Activated CD8-positive, alpha-beta T cell treated with anti-CD3 and anti-CD28 coated beads, Interleukin-2, amount 10 ng/mL, durations not matched to agents 7 days and 5 days (primary cell): ENCODE measurements at regions not wholly inside any gene's neighbourhood (a gene's known extent, or its start where the extent isn't known, plus 50 kb on each side); places are given as distances from the start of the nearest gene placed in this dataset.

Source experiments
- ATAC-seq: fragments of 150-1000 bp; cut with Tn5 transposase; one replicate; pipeline ENCODE4 v1.10.0; 2021; ENCODE audit warnings: moderate library complexity
- CTCF ChIA-PET: fragments of 350-600 bp; sonication (Branson Sonifier 250); formaldehyde crosslinking; loops from one replicate; lab custom pipeline; 2021; ENCODE audit warnings: antibody characterized with exemption; lab: Charles Lee
- POLR2A ChIA-PET: fragments of 350-600 bp; sonication (Branson Sonifier 250); formaldehyde crosslinking; loops from one replicate; lab custom pipeline; 2021; ENCODE audit warnings: antibody characterized with exemption; lab: Charles Lee
- DNase-seq: peaks from one replicate; pipeline ENCODE4 v3.0.0-alpha.2; 2020
- H3K27ac Mint-ChIP-seq: one replicate; pipeline ENCODE4 v1.8.0; 2021; ENCODE audit warnings: mild to moderate bottlenecking, mixed read lengths
- H3K27me3 Mint-ChIP-seq: one replicate; pipeline ENCODE4 v1.8.0; 2021; ENCODE audit warnings: low read depth, mixed read lengths
- H3K36me3 Mint-ChIP-seq: one replicate; pipeline ENCODE4 v1.8.0; 2021; ENCODE audit warnings: low read depth, mixed read lengths
- H3K4me1 Mint-ChIP-seq: one replicate; pipeline ENCODE4 v1.8.0; 2021; ENCODE audit warnings: low read depth, mixed read lengths
- H3K4me3 Mint-ChIP-seq: one replicate; pipeline ENCODE4 v1.8.0; 2021; ENCODE audit warnings: mild to moderate bottlenecking, mixed read lengths
- H3K9me3 Mint-ChIP-seq: one replicate; pipeline ENCODE4 v1.8.0; 2022; ENCODE audit warnings: mixed read lengths; ENCODE audit not compliant: insufficient read depth

DNA sequence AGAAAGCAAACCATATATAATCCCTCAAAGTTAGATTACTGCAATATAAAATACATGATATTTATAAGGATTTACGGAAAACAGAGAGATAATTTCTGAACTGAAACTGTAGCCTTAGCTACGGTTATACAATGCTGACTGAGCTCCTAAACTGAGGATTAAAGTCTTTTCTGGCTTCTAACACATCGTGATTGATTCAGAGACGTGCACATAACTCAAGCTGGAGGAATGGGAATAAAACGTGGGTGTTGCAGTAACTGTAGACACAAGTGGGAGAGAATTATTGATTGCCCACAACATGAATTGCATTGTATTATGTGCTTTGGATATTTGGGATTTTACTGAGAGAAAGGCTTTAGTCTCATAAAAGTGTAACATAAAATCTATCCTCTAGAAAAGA lies 418.0 kb upstream of the OPRM1 start:
- Mint-ChIP-seq H3K27me3 (no peaks in the 10 kb centered on the region), H3K27ac (no peak overlapping the region), H3K4me1 (no peaks in the 10 kb centered on the region), H3K4me3 (no peak overlapping the region), H3K36me3 (no peaks in the 10 kb centered on the region), H3K9me3 (no peaks in the 10 kb centered on the region)
- ChIA-PET CTCF (no interaction called here), POLR2A (no interaction called here)
- DNase-seq = no peak
- ATAC-seq = no peak

DNA sequence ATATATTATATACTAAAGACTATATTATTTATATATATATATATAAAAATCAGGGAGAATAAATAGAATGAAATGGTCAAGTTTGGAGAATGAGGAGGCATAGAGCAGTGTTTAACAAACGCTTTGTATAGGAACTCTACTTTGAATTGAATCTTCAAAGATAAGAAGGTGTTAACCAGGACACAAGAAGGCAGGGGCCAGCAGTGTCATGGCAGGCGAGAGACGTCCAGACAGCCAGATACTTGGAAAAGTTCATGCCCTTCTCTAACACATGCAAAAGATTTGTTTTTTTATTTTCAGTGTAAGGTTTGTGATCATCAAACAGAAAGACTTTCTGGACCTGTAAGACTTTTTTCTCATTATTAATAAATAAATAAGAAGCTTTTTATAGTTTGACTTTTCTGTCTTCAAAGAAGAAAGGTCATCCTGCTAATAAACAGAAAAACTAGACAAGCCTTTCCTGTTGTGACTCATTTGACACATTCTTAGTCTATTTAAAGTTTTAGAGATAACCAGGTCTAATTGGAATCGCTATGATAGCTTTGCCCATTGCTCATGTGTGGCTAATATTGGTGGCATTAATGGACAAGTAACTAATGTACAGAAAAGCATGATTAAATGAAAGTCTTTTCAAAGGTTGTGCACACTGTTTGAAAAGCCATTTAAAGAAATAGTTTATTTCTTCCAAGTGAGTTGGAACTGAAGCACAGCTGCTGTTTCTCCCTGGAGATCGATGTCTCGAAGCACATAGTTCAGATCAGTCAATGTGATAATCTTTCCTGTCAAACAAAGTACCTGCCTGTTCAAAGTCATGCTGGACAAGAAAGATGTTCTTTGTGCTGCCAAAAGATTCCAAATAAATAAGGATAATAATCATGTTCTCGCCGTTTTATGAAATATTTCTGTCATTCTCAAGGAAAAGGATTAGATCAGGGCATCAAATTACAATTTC lies 420.4 kb upstream of the OPRM1 start:
- Mint-ChIP-seq H3K9me3 (no peaks in the 10 kb centered on the region), H3K27ac (no peak overlapping the region), H3K36me3 (no peaks in the 10 kb centered on the region), H3K4me3 (no peak overlapping the region), H3K4me1 (no peaks in the 10 kb centered on the region), H3K27me3 (no peaks in the 10 kb centered on the region)
- POLR2A ChIA-PET = no interaction called here
- ATAC-seq = no peak
- no peak for DNase-seq
- CTCF ChIA-PET = no interaction called here

DNA sequence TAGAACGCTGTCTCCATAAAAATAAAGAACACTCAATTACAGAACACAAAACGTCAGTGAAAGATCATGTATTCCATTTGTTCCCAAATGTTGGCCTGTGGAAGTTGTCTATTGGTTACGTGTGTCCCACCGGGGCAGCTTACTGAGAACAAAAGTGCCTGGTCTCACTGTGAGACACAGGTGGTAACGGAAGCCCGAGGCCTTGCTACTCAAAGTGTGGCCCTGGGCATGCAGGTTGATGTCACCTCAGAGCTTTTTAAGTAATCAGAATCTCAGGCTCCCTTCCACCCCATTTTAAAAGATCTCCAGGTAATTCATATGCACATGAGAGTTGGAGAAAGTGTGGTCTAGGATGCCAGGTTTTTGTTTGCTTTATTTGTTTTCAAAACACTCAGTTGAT lies 422.5 kb upstream of the OPRM1 start:
- POLR2A ChIA-PET = no interaction called here
- Mint-ChIP-seq H3K9me3 (no peaks in the 10 kb centered on the region), H3K4me1 (no peaks in the 10 kb centered on the region), H3K27ac (no peak overlapping the region), H3K4me3 (no peak overlapping the region), H3K27me3 (no peaks in the 10 kb centered on the region), H3K36me3 (no peaks in the 10 kb centered on the region)
- no peak for ATAC-seq
- CTCF ChIA-PET = no interaction called here
- no peak for DNase-seq

DNA sequence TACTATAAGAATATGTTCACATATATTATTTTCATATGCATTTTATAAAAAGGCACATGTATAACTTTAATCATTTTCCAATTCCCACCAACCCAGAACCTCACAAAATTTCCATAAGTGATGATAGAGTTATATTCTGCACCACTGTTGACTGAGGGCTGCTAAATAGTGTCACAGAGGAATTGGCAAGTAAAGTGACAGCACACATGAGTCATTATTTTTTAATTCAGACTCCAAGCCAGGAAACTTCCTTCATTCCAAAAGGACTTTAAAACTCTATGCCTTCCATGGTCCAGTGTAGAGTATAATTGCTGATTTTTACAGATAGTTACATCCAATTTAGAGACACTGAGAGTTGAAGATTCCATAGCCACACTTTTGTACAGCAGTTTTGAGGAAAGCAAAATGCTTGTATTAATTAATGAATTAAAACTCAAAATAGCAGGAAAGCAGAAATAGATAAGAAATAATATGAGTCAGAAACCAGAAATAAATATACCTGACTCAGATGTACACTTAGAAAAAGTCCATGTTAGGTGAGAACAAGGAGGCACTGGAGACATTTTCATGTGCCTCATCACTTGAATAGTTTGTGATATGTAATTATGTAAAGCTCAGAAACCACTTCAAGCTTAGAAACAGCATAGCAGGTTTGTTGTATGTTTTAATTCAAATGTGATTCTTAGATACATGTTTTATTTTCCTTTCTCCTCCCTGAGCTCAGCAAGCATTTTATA lies 425.2 kb upstream of the OPRM1 start:
- no peaks in the 10 kb centered on the region for H3K4me1 Mint-ChIP-seq
- ATAC-seq (no peak), DNase-seq (no peak)
- POLR2A ChIA-PET = no interaction called here
- H3K27ac Mint-ChIP-seq = no peak overlapping the region
- CTCF ChIA-PET = no interaction called here
- no peaks in the 10 kb centered on the region for H3K36me3 Mint-ChIP-seq
- H3K27me3 Mint-ChIP-seq = no peaks in the 10 kb centered on the region
- H3K9me3 Mint-ChIP-seq = no peaks in the 10 kb centered on the region
- H3K4me3 Mint-ChIP-seq = no peak overlapping the region

DNA sequence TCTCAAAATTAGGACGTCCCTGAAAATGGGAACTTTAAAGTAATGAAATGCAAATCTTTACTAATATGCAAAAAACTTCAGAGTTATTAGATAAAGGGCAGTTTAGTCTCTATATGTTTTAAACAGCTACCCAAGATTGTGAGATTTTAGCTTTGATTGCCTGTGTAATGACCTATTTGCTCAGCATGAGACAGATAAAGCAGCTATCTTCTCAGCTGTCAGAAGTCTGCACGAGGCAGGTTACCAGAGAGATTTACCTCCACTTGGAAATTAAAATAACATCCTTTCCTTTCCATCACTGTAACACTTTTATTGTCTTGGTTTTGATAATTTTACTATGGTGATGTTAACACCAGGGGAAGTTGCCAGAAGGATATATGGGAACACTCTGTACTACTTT lies 436.6 kb upstream of the OPRM1 start:
- H3K27me3 Mint-ChIP-seq = no peaks in the 10 kb centered on the region
- H3K4me1 Mint-ChIP-seq = no peaks in the 10 kb centered on the region
- no peak overlapping the region for H3K4me3 Mint-ChIP-seq
- H3K9me3 Mint-ChIP-seq = no peaks in the 10 kb centered on the region
- no peak for DNase-seq
- POLR2A ChIA-PET = no interaction called here
- H3K36me3 Mint-ChIP-seq = no peaks in the 10 kb centered on the region
- ATAC-seq = no peak
- H3K27ac Mint-ChIP-seq = no peak overlapping the region
- CTCF ChIA-PET = no interaction called here

DNA sequence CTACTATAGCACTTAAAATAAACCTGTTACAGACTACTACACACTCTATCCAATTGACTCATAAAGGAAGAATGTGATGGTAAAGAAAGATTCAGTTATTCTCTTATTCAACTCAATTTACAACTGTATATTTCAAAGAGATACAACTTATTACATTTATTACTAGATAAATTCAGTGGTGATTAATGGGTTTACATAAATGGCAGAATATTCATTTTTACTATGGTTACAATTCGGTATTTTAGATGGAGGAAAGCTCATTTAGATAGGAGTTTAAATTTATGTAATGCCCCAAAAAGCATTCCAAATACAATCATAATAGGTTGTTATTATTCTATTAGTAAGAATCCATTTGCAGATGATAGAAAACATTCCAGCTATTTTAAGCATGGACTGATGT lies 439.1 kb upstream of the OPRM1 start:
- POLR2A ChIA-PET = no interaction called here
- Mint-ChIP-seq H3K4me3 (no peak overlapping the region), H3K36me3 (no peaks in the 10 kb centered on the region), H3K4me1 (no peaks in the 10 kb centered on the region), H3K27ac (no peak overlapping the region), H3K27me3 (no peaks in the 10 kb centered on the region), H3K9me3 (no peaks in the 10 kb centered on the region)
- CTCF ChIA-PET = no interaction called here
- DNase-seq (no peak), ATAC-seq (no peak)

DNA sequence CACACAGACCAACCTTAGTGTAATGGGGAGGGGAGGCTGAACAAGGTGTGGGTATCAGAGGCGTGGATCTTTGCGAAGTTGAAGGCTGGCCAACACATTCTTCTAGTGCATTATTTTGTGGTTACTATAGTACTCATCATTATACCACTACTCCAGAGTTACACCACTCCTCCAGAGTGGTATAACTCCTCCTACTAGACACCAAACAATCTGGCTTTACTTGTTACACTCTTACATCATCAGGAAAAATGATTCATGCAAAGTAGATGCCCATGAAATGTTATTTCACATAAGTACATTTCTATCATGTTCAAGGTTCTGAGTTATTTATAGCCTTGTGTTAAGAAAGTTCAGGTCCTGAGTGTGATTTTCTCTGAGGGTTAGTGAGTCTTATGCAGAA lies 443.1 kb upstream of the OPRM1 start:
- H3K27ac Mint-ChIP-seq = no peak overlapping the region
- CTCF ChIA-PET = no interaction called here

DNA sequence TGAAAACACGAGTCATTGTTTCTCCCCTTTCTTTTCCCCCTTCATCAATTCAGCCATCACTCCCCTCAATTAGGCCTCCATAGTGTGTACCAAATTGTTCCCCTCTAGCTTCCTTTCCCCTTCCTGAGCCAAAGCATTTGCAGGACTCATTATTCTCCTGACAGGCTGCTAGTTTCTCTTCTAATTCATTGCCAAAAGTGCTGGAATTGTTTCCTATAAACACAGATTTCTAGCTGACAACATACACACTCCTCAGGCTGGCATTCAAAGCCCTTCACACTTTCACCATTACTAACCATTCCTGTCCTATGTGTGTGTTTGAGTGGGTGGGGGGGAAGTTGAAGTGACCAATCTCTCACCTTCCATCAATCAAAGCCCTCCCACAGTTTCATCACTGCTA lies 444.2 kb upstream of the OPRM1 start:
- Mint-ChIP-seq H3K27ac (no peak overlapping the region), H3K4me3 (no peak overlapping the region), H3K27me3 (no peaks in the 10 kb centered on the region), H3K36me3 (no peaks in the 10 kb centered on the region), H3K9me3 (no peaks in the 10 kb centered on the region), H3K4me1 (peaks cover 6% of the 10 kb centered on the region)
- POLR2A ChIA-PET = no interaction called here
- CTCF ChIA-PET = no interaction called here
- no peak for ATAC-seq
- DNase-seq = no peak

More for the DNA sequence above, 443.1 kb upstream of the OPRM1 start:
- ATAC-seq (no peak), DNase-seq (no peak)
- Mint-ChIP-seq H3K4me3 (no peak overlapping the region), H3K4me1 (peaks cover 5% of the 10 kb centered on the region), H3K27me3 (no peaks in the 10 kb centered on the region), H3K36me3 (no peaks in the 10 kb centered on the region), H3K9me3 (no peaks in the 10 kb centered on the region)
- POLR2A ChIA-PET = no interaction called here

DNA sequence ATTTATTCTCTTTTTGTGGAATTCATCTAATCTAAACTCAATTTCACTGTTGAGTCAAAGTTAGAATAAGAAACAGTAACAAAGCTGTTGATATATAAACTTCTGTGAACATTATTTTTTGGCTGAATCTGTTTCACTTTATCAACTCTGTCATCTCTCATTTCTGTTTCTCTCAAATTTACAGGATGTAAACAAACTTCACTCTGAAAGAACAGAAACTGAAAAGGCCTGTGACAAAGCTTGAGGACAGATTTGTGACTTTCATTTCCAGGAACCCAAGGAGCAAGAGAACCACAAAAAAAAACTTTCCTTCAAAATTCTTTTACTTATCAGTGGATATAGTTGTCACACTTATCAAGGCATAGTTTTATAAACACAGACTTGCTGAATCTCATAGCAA lies 447.9 kb upstream of the OPRM1 start:
- no peak overlapping the region for H3K27ac Mint-ChIP-seq
- no peaks in the 10 kb centered on the region for H3K36me3 Mint-ChIP-seq
- ChIA-PET POLR2A (no interaction called here), CTCF (no interaction called here)
- peaks cover 6% of the 10 kb centered on the region for H3K4me1 Mint-ChIP-seq
- H3K9me3 Mint-ChIP-seq = no peaks in the 10 kb centered on the region
- DNase-seq (no peak), ATAC-seq (no peak)
- no peak overlapping the region for H3K4me3 Mint-ChIP-seq
- no peaks in the 10 kb centered on the region for H3K27me3 Mint-ChIP-seq

DNA sequence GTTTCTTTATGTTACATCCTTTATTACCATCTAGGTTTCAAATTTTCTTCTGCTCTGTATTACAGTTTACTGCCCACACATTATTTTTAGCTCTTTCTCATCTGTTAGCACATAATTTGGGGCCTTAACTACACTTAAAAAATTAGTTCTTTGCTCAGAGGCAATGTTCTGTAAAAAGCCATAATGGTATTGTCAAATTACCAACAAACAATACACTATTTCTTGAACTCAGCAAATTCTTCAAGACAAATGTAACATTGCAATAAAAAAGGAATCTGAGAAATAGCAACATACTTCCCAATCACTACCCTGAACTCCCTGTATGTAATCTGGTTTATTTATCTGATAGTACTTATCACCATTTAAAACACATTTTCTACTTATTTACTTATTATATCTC lies 448.6 kb upstream of the OPRM1 start:
- H3K4me3 Mint-ChIP-seq = no peak overlapping the region
- H3K27me3 Mint-ChIP-seq = no peaks in the 10 kb centered on the region
- ATAC-seq (no peak), DNase-seq (no peak)
- ChIA-PET POLR2A (no interaction called here), CTCF (no interaction called here)
- H3K27ac Mint-ChIP-seq = no peak overlapping the region
- H3K9me3 Mint-ChIP-seq = no peaks in the 10 kb centered on the region
- no peaks in the 10 kb centered on the region for H3K36me3 Mint-ChIP-seq
- H3K4me1 Mint-ChIP-seq = peaks cover 6% of the 10 kb centered on the region

DNA sequence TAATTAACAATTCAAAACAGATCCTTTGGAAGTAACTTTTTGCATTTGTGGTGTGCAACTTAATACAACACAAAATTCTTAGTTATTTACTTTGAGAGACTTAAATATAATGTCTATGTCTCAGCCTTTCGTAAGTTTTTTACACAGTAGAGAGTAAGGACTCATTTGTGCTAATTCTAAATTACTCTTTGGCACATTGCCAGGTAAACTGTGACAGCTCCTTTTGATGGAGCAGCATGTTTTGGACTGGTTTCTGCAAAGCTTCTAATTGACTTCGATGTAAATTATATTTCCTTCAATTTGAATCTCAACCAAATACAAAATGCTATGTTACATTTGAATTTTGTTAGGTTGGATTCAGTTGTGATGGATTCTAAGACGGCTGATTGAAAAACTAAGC lies 450.7 kb upstream of the OPRM1 start:
- no peak for ATAC-seq
- Mint-ChIP-seq H3K4me1 (peaks cover 6% of the 10 kb centered on the region), H3K4me3 (no peak overlapping the region), H3K36me3 (no peaks in the 10 kb centered on the region), H3K27ac (no peak overlapping the region), H3K9me3 (no peaks in the 10 kb centered on the region), H3K27me3 (no peaks in the 10 kb centered on the region)
- DNase-seq = no peak
- ChIA-PET CTCF (no interaction called here), POLR2A (no interaction called here)

DNA sequence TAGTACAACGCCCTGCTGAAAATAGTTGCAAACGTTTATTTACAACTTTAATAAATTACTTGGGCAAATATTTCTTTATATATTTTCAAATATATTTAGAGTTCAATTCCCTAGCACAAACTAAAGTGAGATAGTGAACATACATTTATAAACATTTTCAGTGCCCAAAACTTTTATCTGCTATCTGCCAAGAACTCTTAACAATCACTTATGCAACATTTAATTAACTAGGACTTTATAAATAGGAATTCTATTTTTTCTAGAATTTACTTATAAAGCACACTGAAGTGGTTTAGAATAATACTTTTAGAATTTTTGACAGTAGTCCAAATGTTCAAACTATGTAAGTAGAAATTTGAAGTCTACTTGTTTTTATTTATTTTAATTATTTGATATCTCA lies 452.6 kb upstream of the RGS17 start:
- no peaks in the 10 kb centered on the region for H3K27me3 Mint-ChIP-seq

More for the DNA sequence above, 452.6 kb upstream of the RGS17 start:
- Mint-ChIP-seq H3K27ac (no peak overlapping the region), H3K4me3 (no peak overlapping the region), H3K36me3 (no peaks in the 10 kb centered on the region), H3K9me3 (peaks cover 3% of the 10 kb centered on the region), H3K4me1 (no peaks in the 10 kb centered on the region)
- DNase-seq (no peak), ATAC-seq (no peak)
- ChIA-PET POLR2A (no interaction called here), CTCF (no interaction called here)
